ENCODE measurements at regions not wholly inside any gene's neighbourhood (a gene's known extent, or its start where the extent isn't known, plus 50 kb on each side); places are given as distances from the start of the nearest gene placed in this dataset.

DNA sequence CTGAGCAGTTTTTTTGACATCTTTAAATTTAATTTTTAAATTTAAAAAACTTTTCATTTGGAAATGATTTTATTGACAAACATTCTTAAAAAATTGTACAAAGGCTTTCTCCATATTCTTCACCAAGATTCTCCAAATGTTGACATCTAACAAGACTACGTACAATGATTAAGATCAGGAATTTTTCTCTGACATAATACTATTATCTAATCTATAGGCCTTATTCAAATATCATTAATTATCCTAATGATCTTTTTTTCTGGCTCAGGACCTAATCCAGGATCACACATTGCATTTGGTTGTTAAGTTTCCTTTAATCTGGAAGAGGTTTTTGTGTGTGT, 106.1 kb upstream of the OSMR start:
- Histone ChIP-seq H3K27ac (no peak overlapping the region), H3K27me3 (replicated peaks in 1 of 7) (no peaks in the 10 kb centered on the region), H3K4me3 (no peak overlapping the region), H3K4me1 (no peaks in the 10 kb centered on the region), H3K36me3 (no peaks in the 10 kb centered on the region), H3K9me3 (peaks cover 0 to 30% (median 22%) of the 10 kb centered on the region in 8 donors)
- DNase-seq, result no peak
- intact Hi-C loops (cut with DNase I; ENCODE audit: low total_unique reads), result no loop called here
- 92 to 100% (median 95%) methylated on average over 1 of the region's 1 CpG for WGBS, 5 donors
- TF ChIP-seq, protein P1, sequence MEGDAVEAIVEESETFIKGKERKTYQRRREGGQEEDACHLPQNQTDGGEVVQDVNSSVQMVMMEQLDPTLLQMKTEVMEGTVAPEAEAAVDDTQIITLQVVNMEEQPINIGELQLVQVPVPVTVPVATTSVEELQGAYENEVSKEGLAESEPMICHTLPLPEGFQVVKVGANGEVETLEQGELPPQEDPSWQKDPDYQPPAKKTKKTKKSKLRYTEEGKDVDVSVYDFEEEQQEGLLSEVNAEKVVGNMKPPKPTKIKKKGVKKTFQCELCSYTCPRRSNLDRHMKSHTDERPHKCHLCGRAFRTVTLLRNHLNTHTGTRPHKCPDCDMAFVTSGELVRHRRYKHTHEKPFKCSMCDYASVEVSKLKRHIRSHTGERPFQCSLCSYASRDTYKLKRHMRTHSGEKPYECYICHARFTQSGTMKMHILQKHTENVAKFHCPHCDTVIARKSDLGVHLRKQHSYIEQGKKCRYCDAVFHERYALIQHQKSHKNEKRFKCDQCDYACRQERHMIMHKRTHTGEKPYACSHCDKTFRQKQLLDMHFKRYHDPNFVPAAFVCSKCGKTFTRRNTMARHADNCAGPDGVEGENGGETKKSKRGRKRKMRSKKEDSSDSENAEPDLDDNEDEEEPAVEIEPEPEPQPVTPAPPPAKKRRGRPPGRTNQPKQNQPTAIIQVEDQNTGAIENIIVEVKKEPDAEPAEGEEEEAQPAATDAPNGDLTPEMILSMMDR (IDR thresholded peaks at IDR 0.05 in 8 of 11, conservative IDR thresholded peaks at IDR 0.05 in 3 of 11), result no peak
- TF ChIP-seq POLR2A (IDR thresholded peaks at IDR 0.05) (no peak), POLR2AphosphoS5 (IDR thresholded peaks at IDR 0.05) (no peak)

DNA sequence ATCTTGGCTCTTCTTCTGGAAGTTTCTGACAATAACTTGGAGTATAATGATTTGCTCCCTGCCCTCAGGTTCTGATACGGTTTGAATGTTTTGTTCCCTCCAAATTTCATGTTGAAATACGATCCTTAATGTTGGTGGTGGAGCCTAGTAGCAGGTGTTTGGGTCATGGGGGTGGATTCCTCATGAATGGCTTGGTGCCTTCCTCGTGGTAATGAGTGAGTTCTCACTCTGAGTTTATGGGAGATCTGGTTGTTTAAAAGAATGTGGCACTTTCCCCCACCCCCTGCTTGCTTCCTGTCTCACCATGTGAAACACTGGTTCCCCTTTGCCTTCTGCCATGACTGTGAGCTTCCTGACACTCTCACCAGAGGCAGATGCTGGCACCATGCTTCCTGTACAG, 103.0 kb upstream of the OSMR start:
- TF ChIP-seq POLR2A (IDR thresholded peaks at IDR 0.05) (no peak), POLR2AphosphoS5 (IDR thresholded peaks at IDR 0.05) (no peak)
- TF ChIP-seq, protein P1 (IDR thresholded peaks at IDR 0.05 in 8 of 11, conservative IDR thresholded peaks at IDR 0.05 in 3 of 11), result no peak
- Histone ChIP-seq H3K27me3 (replicated peaks in 1 of 7) (no peaks in the 10 kb centered on the region), H3K27ac (no peak overlapping the region), H3K9me3 (peaks cover 0 to 30% (median 24%) of the 10 kb centered on the region in 8 donors), H3K36me3 (no peaks in the 10 kb centered on the region), H3K4me1 (no peaks in the 10 kb centered on the region), H3K4me3 (no peak overlapping the region)
- 54 to 71% (median 61%) methylated on average over 3 of the region's 3 CpGs for WGBS, 5 donors
- intact Hi-C loops (cut with DNase I; ENCODE audit: low total_unique reads), result no loop called here
- DNase-seq, result no peak

DNA sequence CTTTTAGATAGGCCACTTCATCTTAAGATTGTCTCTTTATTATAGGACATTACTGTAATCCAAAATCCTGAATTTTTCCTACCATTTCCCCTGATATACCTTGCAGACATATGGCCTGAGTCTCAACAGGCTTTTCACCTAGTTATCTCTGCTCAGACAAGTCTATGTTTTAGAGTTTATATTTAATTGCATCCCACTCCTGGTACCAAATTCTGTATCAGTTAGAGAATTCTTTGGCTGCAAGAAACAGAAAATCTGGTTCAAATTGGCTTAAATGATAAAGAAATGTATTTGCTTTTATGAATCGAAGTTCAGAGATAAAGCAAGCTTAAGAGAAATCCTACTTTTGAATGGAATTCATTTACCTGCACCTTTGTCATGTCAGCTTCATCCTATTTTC, 102.2 kb upstream of the OSMR start:
- 62 to 89% (median 63%) methylated on average over 1 of the region's 1 CpG for WGBS, 5 donors
- H3K9me3 ChIP-seq, result peaks cover 0 to 30% (median 24%) of the 10 kb centered on the region in 8 donors
- H3K36me3 ChIP-seq, result no peaks in the 10 kb centered on the region
- H3K4me3 ChIP-seq, result no peak overlapping the region
- DNase-seq, result no peak
- no peak for TF ChIP-seq POLR2AphosphoS5 (IDR thresholded peaks at IDR 0.05)
- TF ChIP-seq, protein P1 (IDR thresholded peaks at IDR 0.05 in 8 of 11, conservative IDR thresholded peaks at IDR 0.05 in 3 of 11), result no peak
- no peak overlapping the region for H3K27ac ChIP-seq
- intact Hi-C loops (cut with DNase I; ENCODE audit: low total_unique reads), result no loop called here
- H3K4me1 ChIP-seq, result no peaks in the 10 kb centered on the region
- H3K27me3 ChIP-seq (replicated peaks in 1 of 7), result no peaks in the 10 kb centered on the region

DNA sequence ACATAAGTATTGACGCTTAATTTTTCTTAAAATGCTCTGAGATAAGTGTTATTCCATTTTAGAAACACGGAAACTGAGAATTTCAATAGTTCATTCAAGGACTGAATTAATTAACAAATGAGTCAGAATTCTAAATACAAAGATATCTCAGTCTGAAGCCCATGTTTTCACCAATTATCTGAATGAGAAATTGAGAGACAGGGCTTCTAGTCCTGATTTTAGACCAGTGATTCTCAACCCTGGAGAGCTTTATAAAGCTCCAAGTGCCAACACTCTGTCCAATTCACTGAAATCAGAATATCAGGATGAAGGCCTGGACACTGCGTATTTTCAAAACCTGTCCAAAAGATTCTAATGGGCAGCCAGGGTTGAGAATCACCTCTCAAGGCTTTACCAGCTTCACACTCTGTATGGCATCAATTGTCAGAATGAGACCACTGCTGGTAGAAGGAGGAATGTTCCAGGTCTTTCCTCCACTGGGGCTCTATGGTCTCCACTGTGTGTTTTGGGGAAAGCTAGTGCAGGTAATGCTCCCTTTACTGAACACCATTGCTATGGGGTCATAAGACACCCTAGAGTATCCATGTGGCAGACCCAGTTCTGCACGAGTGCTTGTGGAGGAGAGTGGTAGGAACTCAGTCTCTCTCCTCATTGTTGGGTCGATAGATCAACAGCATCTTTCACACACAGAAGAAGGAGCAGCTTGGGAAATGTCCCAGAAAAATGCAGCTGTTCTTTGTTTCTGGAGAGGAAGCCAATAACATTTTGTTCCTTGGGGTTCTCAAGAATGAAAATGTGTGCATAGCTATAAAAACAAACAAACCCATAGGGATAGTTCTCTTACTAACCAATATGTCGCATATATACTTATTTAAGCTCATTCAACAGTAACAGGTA, 99.7 kb upstream of the OSMR start:
- H3K4me1 ChIP-seq, result no peaks in the 10 kb centered on the region
- WGBS, 5 donors, result 75 to 89% (median 82%) methylated on average over 6 of the region's 6 CpGs
- no peaks in the 10 kb centered on the region for H3K27me3 ChIP-seq (replicated peaks in 1 of 7)
- intact Hi-C loops (cut with DNase I; ENCODE audit: low total_unique reads), result no loop called here
- no peaks in the 10 kb centered on the region for H3K36me3 ChIP-seq
- H3K27ac ChIP-seq, result no peak overlapping the region
- no peak overlapping the region for H3K4me3 ChIP-seq
- H3K9me3 ChIP-seq, result peaks cover 0 to 30% (median 24%) of the 10 kb centered on the region in 8 donors
- DNase-seq, result no peak
- TF ChIP-seq POLR2A (IDR thresholded peaks at IDR 0.05), result no peak
- TF ChIP-seq, protein P1 (IDR thresholded peaks at IDR 0.05 in 8 of 11, conservative IDR thresholded peaks at IDR 0.05 in 3 of 11), result no peak
- TF ChIP-seq POLR2AphosphoS5 (IDR thresholded peaks at IDR 0.05), result no peak

All from spleen (tissue), 11 donors.